ENCODE measurements at regions not wholly inside any gene's neighbourhood (a gene's known extent, or its start where the extent isn't known, plus 50 kb on each side); places are given as distances from the start of the nearest gene placed in this dataset.

DNA sequence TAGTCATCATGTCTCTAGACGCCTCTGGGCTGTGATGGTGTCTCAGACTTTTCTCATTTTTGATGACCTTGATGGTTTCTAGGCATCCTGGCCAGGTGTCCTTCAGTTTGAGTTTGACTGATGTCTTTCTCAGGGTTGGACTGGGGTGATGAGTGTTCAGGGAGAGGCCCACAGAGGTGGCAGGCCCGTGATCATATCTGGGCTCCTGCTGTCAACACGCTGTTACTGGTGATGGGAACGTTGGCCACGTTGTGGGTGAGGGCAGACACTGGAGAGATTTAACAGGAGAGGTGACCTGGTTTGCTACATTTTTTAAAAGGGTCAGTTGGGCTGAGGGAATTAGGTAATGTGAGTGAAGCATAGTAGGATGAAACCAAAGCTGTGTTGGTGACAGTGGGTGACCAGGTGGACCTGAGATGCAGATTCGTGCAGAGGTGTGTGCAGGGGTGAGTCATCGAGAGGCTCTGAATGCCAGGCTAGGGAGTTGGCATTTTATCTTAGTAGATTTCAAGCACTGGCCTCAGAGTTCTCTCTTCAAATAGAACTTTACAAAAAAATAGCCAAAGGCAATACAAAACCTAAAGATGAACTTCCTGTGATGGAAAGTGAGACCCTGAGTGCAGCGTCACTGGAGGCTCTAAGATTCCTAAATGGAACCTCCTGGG lies 174.1 kb downstream of the CDH26 start:
- TF ChIP-seq, protein P1, sequence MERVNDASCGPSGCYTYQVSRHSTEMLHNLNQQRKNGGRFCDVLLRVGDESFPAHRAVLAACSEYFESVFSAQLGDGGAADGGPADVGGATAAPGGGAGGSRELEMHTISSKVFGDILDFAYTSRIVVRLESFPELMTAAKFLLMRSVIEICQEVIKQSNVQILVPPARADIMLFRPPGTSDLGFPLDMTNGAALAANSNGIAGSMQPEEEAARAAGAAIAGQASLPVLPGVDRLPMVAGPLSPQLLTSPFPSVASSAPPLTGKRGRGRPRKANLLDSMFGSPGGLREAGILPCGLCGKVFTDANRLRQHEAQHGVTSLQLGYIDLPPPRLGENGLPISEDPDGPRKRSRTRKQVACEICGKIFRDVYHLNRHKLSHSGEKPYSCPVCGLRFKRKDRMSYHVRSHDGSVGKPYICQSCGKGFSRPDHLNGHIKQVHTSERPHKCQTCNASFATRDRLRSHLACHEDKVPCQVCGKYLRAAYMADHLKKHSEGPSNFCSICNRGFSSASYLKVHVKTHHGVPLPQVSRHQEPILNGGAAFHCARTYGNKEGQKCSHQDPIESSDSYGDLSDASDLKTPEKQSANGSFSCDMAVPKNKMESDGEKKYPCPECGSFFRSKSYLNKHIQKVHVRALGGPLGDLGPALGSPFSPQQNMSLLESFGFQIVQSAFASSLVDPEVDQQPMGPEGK (CRISPR knock-in tag; IDR thresholded peaks at IDR 0.05; ENCODE audit: borderline replicate concordance) = no peak
- TF ChIP-seq PPARA (CRISPR knock-in tag; IDR thresholded peaks at IDR 0.05; ENCODE audit: borderline replicate concordance) = no peak
- TF ChIP-seq, protein P2, sequence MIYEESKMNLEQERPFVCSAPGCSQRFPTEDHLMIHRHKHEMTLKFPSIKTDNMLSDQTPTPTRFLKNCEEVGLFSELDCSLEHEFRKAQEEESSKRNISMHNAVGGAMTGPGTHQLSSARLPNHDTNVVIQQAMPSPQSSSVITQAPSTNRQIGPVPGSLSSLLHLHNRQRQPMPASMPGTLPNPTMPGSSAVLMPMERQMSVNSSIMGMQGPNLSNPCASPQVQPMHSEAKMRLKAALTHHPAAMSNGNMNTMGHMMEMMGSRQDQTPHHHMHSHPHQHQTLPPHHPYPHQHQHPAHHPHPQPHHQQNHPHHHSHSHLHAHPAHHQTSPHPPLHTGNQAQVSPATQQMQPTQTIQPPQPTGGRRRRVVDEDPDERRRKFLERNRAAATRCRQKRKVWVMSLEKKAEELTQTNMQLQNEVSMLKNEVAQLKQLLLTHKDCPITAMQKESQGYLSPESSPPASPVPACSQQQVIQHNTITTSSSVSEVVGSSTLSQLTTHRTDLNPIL (CRISPR knock-in tag; IDR thresholded peaks at IDR 0.05; ENCODE audit: low read depth) = no peak
